HepG2 (cell line): ENCODE measurements at regions not wholly inside any gene's neighbourhood (a gene's known extent, or its start where the extent isn't known, plus 50 kb on each side); places are given as distances from the start of the nearest gene placed in this dataset.

Experiments
- ARHGAP35 ChIP-seq: sonication (generic); formaldehyde crosslinking; IDR thresholded peaks from 2 replicates; pipeline ENCODE4 v1.9.0; 2022; ENCODE audit warnings: mild to moderate bottlenecking, inconsistent platforms, moderate library complexity, missing genetic modification reagents, borderline replicate concordance
- CTCF ChIP-seq: sonication (generic); formaldehyde crosslinking; IDR thresholded peaks from 2 replicates; pipeline ENCODE4 v1.5.0; 2020; ENCODE audit warnings: mild to moderate bottlenecking, missing genetic modification reagents, moderate library complexity
- E2F1 ChIP-seq: sonication (generic); formaldehyde crosslinking; IDR thresholded peaks from 2 replicates; pipeline ENCODE4 v1.5.0; 2020; ENCODE audit warnings: missing genetic modification reagents
- KDM1A ChIP-seq: IDR thresholded peaks from 2 replicates; pipeline ENCODE4 v1.6.1; 2016; ENCODE audit warnings: missing compliant biosample characterization
- ZNF354B ChIP-seq: sonication (generic); formaldehyde crosslinking; IDR thresholded peaks from 2 replicates; pipeline ENCODE4 v1.8.0; 2022; ENCODE audit warnings: mild to moderate bottlenecking, missing genetic modification reagents
- ZNF382 ChIP-seq: sonication (generic); formaldehyde crosslinking; IDR thresholded peaks from 2 replicates; pipeline ENCODE4 v1.5.0; 2020; ENCODE audit warnings: missing genetic modification reagents, mild to moderate bottlenecking, borderline replicate concordance
- ZNF431 ChIP-seq: sonication (generic); formaldehyde crosslinking; IDR thresholded peaks from 2 replicates; pipeline ENCODE4 v1.9.0; 2022; ENCODE audit warnings: missing genetic modification reagents, low read depth, mild to moderate bottlenecking, borderline replicate concordance

DNA sequence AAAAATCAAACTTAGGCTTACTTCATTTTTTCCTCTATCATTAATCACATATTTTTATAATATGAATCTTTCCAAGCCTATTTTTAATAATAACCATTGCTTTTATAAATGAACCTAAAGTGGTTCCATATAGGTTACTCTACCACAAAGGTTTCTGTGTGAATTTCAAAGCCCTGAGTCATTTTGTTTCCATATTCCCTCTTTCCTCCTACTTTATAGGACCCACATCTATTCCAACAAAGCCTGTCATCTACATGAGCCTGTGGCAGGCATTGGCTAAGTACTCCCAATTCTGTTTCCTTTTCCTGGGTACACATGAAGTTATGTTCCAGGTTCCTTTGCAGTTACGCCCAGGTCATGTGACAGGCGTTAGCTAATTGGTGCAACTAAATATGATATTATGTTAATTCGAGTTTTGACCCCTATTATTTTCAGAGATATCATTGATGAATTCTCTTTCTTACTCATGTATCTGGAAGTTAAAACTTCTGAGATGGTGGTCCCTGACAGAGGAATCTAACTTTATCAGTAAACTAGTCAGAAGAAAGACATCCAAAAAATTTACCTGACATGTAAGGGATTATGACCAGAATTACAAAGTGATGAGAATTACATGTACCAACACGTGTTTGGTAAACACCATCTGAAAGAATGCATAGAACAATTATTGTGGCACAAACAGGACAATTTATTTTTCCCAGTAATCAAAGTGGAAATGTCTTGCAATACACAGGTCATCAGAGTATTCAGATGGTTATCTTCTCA, 1264.0 kb upstream of the CNTN5 start:
- no peak for TF ChIP-seq KDM1A (CRISPR knock-in tag)
- TF ChIP-seq ZNF354B (CRISPR knock-in tag): no peak
- no peak for TF ChIP-seq CTCF
- no peak for TF ChIP-seq ZNF382 (CRISPR knock-in tag)
- TF ChIP-seq ZNF431 (CRISPR knock-in tag): no peak
- no peak for TF ChIP-seq ARHGAP35 (CRISPR knock-in tag)
- TF ChIP-seq E2F1: no peak
